NCI-H187 (cell line): ENCODE measurements at regions not wholly inside any gene's neighbourhood (a gene's known extent, or its start where the extent isn't known, plus 50 kb on each side); places are given as distances from the start of the nearest gene placed in this dataset.

Experiments
- DNase-seq, 2 experiments: peaks; one replicate each; lab custom pipeline; 2025; lab: John Stamatoyannopoulos, UW

- no peak for DNase-seq
These were observed 306.1 kb downstream of the ZEB2 start for GRCh38 chr2:144213797-144214196.

- no peak for DNase-seq
These were observed 308.1 kb downstream of the ZEB2 start for GRCh38 chr2:144211826-144212225.

- DNase-seq, result no peak
These were observed 308.9 kb downstream of the ZEB2 start for GRCh38 chr2:144211065-144211464.

GRCh38 chr2:144210076-144210475 lies 309.8 kb downstream of the ZEB2 start:
- no peak for DNase-seq

- DNase-seq, result no peak
These were observed 311.0 kb downstream of the ZEB2 start for GRCh38 chr2:144208924-144209323.

- DNase-seq, result no peak
These were observed 313.9 kb downstream of the ZEB2 start for GRCh38 chr2:144206019-144206418.

GRCh38 chr2:144201868-144202468 lies 318.0 kb downstream of the ZEB2 start:
- no peak for DNase-seq

GRCh38 chr2:144201126-144201525 lies 318.8 kb downstream of the ZEB2 start:
- DNase-seq, result no peak

- DNase-seq, result no peak
These were observed 321.8 kb downstream of the ZEB2 start for GRCh38 chr2:144198116-144198515.

- no peak for DNase-seq
These were observed 325.4 kb downstream of the ZEB2 start for GRCh38 chr2:144194326-144195071.

- no peak for DNase-seq
These were observed 328.9 kb downstream of the ZEB2 start for GRCh38 chr2:144190908-144191605.

GRCh38 chr2:144183727-144184126 lies 336.2 kb downstream of the ZEB2 start:
- no peak for DNase-seq

- DNase-seq, result no peak
These were observed 338.9 kb downstream of the ZEB2 start for GRCh38 chr2:144181001-144181400.

- no peak for DNase-seq
These were observed 339.8 kb downstream of the ZEB2 start for GRCh38 chr2:144180131-144180530.

GRCh38 chr2:144170179-144170578 lies 349.7 kb downstream of the ZEB2 start:
- DNase-seq, result no peak

- DNase-seq, result no peak
These were observed 353.2 kb downstream of the ZEB2 start for GRCh38 chr2:144166743-144167142.

- DNase-seq, result no peak
These were observed 354.2 kb downstream of the ZEB2 start for GRCh38 chr2:144165599-144166250.

- no peak for DNase-seq
These were observed 356.3 kb downstream of the ZEB2 start for GRCh38 chr2:144163592-144163991.

- DNase-seq, result no peak
These were observed 357.3 kb downstream of the ZEB2 start for GRCh38 chr2:144162652-144163051.

GRCh38 chr2:144161061-144161460 lies 358.9 kb downstream of the ZEB2 start:
- DNase-seq, result no peak

- no peak for DNase-seq
These were observed 360.7 kb downstream of the ZEB2 start for GRCh38 chr2:144159240-144159639.

- no peak for DNase-seq
These were observed 361.8 kb downstream of the ZEB2 start for GRCh38 chr2:144158096-144158495.
